Breast epithelium (tissue), 3 donors: ENCODE measurements at regions not wholly inside any gene's neighbourhood (a gene's known extent, or its start where the extent isn't known, plus 50 kb on each side); places are given as distances from the start of the nearest gene placed in this dataset.

Experiments
- CTCF ChIP-seq, 3 donors: fragments of 450-650 bp; IDR thresholded peaks; one replicate each; pipeline ENCODE4 v1.5.1; 2016 to 2017; ENCODE audit warnings: antibody characterized with exemption in 3 of 3, mild to moderate bottlenecking in 3 of 3, moderate library complexity in 3 of 3
- POLR2AphosphoS5 ChIP-seq, 3 donors: sonication (generic); formaldehyde crosslinking; IDR thresholded peaks; one replicate each; pipeline ENCODE4 v1.6.1; 2017; ENCODE audit warnings: antibody characterized with exemption in 3 of 3

- TF ChIP-seq POLR2AphosphoS5 (IDR thresholded peaks at IDR 0.05) (no peak), CTCF (IDR thresholded peaks at IDR 0.05) (no peak)
These were observed 93.2 kb upstream of the SOX1 start for GRCh38 chr13:111973605-111974340.
